Fibroblast of skin of left quadriceps (primary cell): ENCODE measurements at regions not wholly inside any gene's neighbourhood (a gene's known extent, or its start where the extent isn't known, plus 50 kb on each side); places are given as distances from the start of the nearest gene placed in this dataset.
"Not testable (repeated sequence)": the region's sequence is repeated elsewhere in the genome, so short reads cannot be mapped to it uniquely, and the experiment has no call there.

Experiments
- DNase-seq, 2 experiments: peaks; one replicate each; pipeline ENCODE4 v3.0.0-alpha.2; 2013; ENCODE audit warnings: low read depth in 2 of 2

DNA sequence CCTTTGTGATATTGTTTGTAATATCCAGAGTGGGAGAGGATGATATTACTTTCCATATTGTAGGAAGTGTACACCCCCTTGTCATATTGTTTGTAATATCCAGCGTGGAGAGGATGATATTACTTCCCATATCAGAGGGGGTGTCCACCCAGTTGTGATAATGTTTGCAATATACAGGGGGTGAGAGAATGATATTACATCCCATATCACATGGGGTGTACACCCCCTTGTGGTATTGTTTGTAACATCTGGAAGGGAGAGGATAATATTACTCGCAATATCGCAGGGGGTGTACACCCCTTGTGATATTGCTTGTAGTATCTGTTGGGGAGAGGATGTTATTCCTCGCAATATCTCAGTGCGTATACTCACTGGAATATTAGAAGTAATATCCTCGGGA is 61.5 kb downstream of the PRSS23 start:
- DNase-seq = no peak

DNA sequence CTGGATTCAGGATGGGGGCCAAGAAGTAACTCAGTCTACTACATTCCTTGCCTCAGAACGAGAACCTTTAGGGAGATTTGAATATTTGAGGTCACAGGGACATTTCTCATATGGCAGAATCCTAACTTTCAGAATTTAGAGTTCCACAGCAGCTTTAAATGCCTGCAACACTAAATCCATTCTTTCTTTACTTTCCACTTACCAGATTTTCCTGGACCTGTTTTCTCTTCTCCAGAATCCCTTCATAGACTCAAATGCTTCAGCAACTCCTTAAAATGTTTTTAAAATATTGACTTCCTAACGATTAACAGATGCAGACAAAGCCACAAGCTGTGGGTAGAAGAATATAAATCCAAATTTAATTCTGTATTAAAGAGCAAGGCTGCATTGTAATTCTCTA is 63.1 kb downstream of the PRSS23 start:
- peak; percentile 7 to 15 for DNase-seq

DNA sequence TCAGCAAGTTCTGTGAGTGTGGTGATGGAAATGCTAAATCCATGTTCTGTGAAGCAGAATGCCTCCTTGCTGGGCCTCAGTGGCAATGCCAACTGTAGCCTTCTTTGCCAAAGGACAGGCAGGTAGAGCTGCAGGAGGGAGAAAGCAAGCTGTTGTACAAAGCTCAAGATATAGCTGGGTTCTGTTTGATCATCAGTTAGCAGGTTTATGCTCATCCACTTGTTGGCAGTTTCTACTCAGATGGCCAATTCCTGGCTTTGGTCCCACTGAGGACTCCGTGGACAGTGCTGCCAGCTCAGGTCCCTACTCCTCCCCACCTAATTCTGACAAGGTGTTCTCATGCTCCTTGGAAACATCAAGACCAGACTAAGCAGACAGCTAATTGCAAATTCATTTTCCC is 65.1 kb downstream of the PRSS23 start:
- DNase-seq = no peak

DNA sequence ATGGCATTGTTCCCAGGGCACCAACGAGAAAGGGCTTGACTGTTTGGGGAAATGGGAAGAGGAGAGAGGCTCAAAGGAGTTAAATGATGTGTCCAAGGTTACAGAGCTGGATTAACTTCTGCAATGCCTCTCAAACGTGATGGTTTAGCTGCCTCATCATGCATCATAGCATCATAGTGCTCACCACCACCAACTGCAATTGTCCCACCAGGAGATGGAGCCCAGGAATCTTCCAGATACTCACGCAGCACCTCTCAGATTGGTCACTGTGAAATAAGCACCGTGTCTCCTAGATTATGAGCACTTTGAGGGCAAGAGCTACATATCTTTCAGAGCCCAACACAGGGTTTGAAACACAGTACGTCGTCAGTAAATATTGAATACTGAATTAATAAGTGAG is 69.2 kb downstream of the PRSS23 start:
- no peak for DNase-seq

DNA sequence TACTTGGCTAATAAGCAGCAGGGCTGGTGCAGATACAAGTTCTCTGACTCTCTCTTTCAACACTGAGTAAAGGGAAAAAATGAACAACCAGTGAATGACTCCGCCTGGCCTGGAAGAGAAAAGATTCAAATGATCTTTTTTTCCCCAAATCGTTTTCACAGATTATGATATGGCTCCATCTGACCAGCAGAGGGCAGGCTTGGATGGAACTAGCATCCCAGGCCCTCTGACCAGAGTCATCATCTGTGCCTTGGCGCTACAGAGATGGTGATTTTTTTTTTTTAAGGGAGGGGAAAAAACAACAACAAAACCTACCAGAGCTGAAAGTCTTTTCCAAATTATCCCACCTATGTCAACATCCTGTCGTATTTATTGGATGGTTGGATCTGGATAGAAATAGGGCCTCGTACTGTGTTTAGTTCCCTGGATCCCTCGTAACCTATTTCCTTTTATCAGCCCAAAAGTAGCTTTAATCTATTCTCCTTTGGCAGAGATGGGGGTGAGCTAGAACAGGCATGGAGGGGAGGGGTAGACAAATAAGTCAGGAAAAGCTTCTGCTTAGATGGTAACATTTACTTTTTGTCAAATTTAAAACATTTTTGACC is 69.7 kb downstream of the PRSS23 start:
- peak; percentile 37 to 39 for DNase-seq

DNA sequence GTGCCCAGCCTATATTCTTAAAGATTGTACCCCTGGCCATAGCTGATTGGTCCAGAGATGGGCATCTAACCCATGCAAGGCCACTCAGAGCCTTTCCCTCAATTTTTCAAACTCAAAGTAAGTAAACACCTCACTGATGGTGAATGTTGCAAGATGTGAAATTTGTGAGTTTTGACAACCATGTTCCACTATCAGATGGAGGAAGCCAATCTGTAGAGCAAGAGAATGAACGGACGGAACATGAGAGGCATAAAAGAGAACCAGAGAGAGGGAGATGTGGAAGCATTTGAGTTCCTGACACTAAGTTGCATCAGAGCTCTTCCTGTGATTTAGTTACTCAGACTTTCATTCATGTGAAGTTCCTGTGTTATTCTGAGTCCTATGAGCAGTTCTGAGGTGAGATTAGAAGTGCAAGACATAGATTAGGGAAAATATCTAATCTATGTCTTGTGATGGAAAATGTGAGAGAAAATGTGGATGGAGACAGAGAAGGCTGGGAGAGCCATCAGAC is 73.3 kb downstream of the PRSS23 start:
- no peak for DNase-seq

DNA sequence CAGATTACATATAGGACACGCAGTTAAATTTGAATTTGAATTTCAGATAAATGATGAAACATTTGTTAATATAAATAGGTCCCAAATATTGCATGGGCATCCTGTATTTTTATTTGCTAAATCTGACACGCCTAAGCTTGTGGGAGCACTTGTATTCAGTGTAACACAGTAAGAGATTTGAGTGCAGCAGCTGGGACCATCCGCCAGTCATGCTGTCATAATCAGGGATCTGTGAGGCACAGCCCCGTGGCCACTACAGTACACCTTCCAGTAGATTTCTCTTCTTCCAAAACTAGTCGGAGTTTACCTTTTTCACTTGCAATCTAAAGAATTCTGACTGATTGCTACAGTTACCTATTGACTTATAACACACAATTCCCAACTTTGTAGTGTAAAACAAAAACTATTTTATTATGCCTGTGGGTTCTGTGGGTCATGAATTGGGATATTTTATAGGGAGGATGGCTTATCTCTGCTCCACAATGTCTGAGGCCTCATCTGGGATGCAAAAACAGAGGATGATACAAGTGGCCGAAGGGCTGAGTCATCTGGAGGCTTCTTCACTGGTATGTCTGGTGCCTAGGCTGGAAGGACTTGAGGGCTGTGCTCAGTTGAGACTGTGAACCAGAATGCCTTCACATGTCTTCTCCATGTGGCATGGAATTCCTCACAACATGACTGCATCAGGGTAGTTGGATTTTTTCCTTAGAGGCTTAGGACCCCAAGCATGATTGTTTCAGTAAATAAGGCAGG is 74.1 kb downstream of the PRSS23 start:
- DNase-seq = no peak

DNA sequence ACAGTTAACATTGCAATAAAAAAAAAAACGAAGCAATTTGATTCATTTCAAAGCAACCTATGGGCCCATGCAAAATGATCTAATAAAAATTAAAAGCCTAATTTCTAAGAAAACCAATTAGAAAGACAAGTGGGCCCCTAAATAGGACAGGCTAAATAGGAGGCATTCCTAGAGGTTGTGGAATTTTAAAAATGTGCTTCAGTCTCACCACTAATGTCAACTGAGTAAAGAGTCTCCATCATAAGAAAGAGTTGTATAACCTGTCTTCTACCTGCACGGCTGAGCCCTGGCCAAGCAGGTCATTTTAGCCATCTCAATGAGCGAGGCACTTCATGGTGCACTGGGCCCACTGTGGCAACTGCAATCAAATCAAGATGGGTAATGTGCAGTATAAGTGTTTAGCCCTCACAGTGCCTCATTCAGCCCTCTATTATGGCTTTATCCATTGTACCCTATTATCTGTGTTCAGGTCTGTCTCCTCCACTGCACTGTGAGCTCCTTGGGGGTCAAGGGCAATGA is 76.4 kb downstream of the PRSS23 start:
- no peak for DNase-seq

DNA sequence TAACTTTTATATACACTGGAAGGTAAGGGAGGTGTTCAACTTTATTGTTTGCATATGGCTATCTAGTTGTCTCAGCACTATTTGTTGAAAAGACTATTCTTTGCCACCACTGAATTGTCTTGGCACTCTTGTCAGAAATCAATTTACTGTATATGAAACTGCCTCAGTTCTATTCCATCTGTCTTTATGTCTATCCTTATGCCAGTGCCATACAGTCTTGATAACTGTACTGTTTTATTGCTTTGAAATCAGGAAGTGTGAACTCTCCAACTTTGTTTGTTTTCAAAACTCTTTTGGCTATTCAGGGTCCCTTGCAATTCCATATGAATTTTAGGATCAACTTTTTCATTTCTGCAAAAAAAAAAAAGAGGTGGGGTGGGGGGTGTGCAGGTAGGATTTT is 77.2 kb downstream of the PRSS23 start:
- DNase-seq = no peak

DNA sequence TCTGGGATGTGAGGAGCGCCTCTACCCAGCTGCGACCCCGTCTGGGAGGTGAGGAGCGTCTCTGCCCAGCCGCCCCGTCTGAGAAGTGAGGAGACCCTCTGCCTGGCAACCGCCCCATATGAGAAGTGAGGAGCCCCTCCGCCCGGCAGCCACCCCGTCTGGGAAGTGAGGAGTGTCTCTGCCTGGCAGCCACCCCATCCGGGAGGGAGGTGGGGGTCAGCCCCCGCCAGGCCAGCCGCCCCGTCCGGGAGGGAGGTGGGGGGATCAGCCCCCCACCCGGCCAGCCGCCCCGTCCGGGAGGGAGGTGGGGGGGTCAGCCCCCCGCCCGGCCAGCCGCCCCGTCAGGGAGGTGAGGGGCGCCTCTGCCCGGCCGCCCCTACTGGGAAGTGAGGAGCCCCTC is 76.0 kb downstream of the FZD4 start:
- not testable (repeated sequence) for DNase-seq

DNA sequence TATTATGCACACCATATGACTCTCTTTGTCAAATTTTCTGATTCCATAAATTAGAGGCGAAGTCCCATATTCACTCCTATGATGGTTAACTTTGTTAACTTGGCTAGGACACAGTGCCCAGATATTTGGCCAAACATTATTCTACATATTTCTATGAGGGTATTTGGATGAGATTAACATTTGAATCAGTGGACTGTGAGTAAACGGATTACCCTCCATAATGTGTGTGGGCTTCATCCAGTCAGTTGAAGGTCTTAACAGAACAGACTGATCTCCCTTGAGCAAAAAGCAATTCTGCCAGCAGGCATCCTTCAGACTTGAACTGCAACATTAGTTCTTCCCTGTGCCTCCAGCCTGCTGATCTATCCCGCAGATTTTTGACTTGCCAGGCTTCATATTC is 69.9 kb downstream of the FZD4 start:
- no peak for DNase-seq

DNA sequence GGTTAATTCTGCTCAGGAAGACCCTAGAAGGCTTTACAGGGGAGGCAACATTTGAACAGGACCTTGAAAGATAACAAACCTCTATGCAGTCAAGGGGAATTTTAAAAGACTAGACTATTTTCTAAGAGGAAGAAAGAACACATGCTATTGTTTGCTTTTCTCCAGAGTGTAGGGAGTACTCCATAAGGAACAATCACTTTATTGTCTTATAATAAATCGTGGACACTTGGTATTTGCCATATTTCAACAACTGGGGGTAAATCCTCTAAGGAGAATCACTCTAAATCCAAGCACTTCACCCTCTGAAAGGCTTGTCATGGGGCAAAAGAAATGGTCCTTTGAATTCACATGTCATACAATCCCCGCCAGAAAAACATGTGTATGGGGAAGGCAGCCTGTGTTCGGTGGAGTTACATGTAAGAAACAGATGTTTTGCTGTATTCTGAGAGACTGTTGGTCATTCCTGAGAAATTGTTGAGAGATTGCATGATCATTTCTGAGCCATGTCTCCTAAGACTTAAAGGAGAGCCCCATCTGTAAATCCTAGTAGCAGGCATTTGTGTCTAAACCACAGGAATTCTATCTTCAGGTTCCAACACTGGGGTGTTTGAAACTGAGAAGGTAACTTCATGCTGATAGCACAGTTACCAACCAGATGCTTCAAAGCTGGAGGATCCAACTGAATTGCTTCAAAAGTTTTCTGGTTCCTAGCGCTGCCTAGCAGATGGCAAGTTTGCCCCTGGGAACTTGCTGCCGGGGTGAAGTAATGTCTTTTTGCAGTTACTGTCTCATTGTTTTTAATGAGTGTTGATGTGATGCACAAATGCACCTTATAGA is 66.8 kb downstream of the FZD4 start:
- peak; percentile 91 to 92 for DNase-seq

DNA sequence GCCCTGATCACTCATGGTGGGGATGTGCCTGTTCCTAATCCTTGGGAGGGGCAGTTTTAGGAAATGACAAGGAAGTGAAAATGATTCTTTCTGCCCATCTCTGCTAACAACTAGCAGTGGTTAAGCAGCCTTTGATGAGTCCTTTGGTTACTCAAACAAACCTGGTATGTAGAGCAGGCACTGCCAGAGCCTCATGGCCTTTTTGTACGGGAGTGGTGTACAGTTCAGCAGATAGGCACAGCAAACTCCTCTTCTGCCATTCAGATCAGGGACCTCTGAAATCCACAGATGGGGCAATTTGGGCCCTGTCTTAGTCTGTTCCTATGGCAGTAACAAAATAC is 66.2 kb downstream of the FZD4 start:
- DNase-seq = no peak

DNA sequence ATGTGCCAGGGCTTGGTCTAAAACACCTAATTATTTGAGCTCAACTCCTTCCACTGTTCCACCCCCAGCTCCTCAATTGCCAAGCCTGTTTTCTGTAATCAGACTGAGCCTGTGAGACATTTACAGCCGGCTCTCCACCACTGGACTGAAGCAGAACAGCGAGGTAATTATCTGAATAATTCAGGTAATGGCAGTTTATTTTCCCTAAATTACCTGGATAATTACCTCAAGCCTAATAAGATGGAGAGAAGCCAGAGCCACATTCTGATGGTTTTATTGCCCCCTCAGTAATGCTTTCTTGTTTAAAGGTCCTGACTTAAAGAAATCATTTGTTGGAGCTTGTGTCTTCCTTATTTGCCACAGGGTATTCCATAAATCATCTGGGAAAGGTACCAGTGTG is 64.2 kb downstream of the FZD4 start:
- DNase-seq = no peak

DNA sequence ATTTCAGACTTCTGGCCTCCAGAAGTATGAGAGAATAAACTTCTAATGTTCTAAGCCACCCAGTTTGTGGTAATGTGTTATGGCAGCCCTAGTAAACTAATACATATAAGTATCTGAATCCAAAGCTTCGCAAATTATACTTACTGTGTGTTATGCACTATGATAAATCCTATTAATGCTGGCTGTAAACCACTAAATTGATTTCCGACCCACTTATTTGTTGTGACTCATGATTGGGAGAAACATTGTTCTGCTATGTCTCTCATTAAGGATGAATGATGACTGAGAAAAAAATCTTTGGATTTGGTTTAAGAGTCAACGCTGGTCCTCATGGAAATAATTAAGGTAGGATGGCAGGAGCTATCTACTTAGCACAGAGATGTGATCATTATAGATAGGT is 62.0 kb downstream of the FZD4 start:
- no peak for DNase-seq
